ENCODE measurements at regions not wholly inside any gene's neighbourhood (a gene's known extent, or its start where the extent isn't known, plus 50 kb on each side); places are given as distances from the start of the nearest gene placed in this dataset.

DNA sequence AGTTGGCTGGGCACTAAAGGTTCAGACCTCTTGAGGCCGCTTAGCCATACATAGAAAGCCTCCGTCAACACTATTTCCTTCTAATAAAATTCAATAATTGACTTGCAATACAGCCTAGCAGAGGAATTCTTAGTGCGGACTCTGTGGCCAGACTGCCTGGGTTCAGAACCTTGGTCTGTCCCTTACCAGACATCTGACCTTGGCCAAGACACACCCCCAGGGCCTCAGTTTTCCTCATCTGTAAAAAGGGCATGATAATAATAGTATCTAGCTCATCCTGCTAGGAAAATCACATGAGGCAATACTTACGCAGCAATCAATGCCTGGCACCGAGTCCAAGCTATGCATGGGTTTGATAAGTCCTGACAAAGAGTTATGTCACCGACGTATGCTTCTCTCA, 148.2 kb upstream of the SOD1 start:
- Histone ChIP-seq H3K27me3 (ENCODE audit: control insufficient read depth in 2 of 2, insufficient read depth in 2 of 2, low read length in 2 of 2) (no peaks in the 10 kb centered on the region), H3K4me2 (ENCODE audit: insufficient read depth, low read length) (no peak overlapping the region), H2AFZ (ENCODE audit: low read depth, low read length) (no peak overlapping the region), H3K36me3 (ENCODE audit: control insufficient read depth in 2 of 2, extremely low read depth in 1 of 2, insufficient read depth in 2 of 2, low read length in 2 of 2) (no peaks in the 10 kb centered on the region), H3K9ac (replicated peaks; ENCODE audit: extremely low read depth, insufficient read depth, low read length) (no peak overlapping the region), H4K20me1 (replicated peaks; ENCODE audit: control insufficient read depth, extremely low read depth, insufficient read depth, low read length) (no peaks in the 10 kb centered on the region), H3K4me1 (ENCODE audit: control insufficient read depth, extremely low read depth, insufficient read depth, low read length) (no peaks in the 10 kb centered on the region), H3K79me2 (ENCODE audit: control insufficient read depth, insufficient read depth, low read length) (no peaks in the 10 kb centered on the region), H3K27ac (ENCODE audit: insufficient read depth, low read depth, low read length) (no peak overlapping the region), H3K9me3 (replicated peaks; ENCODE audit: control insufficient read depth, insufficient read depth, low read length) (no peaks in the 10 kb centered on the region), H3K4me3 (replicated peaks in 1 of 3; ENCODE audit: insufficient read depth in 1 of 3, low read depth in 1 of 3, low read length in 3 of 3) (no peak overlapping the region), H3K9me1 (replicated peaks; ENCODE audit: control insufficient read depth, extremely low read depth, insufficient read depth, low read length) (no peaks in the 10 kb centered on the region)
- no TSS peak for BruUV-seq (replicated peaks)
- intact Hi-C loops (cut with micrococcal nuclease) (no loop called here), dilution Hi-C loops (cut with MboI; ENCODE audit: extremely low pct_ligation_motif_present, low sequenced_read_pairs) (no loop called here)
- FAIRE-seq (no peak), DNase-seq (ENCODE audit: low read depth, low spot score) (no peak)
- CTCF ChIA-PET, result no interaction called here
- POLR2A ChIA-PET, result no interaction called here
- no peak for TF ChIP-seq EZH2 (IDR thresholded peaks at IDR 0.05; ENCODE audit: borderline replicate concordance, low read depth, low read length, severe bottlenecking)
- TF ChIP-seq, protein P1, sequence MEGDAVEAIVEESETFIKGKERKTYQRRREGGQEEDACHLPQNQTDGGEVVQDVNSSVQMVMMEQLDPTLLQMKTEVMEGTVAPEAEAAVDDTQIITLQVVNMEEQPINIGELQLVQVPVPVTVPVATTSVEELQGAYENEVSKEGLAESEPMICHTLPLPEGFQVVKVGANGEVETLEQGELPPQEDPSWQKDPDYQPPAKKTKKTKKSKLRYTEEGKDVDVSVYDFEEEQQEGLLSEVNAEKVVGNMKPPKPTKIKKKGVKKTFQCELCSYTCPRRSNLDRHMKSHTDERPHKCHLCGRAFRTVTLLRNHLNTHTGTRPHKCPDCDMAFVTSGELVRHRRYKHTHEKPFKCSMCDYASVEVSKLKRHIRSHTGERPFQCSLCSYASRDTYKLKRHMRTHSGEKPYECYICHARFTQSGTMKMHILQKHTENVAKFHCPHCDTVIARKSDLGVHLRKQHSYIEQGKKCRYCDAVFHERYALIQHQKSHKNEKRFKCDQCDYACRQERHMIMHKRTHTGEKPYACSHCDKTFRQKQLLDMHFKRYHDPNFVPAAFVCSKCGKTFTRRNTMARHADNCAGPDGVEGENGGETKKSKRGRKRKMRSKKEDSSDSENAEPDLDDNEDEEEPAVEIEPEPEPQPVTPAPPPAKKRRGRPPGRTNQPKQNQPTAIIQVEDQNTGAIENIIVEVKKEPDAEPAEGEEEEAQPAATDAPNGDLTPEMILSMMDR (IDR thresholded peaks at IDR 0.05; ENCODE audit: extremely low read depth in 1 of 2, insufficient read depth in 1 of 2, low read depth in 1 of 2, low read length in 2 of 2), result no peak
- no peak for TF ChIP-seq MYC (IDR thresholded peaks at IDR 0.05; ENCODE audit: low read depth, low read length)
- no peak for TF ChIP-seq FOS (IDR thresholded peaks at IDR 0.05; ENCODE audit: borderline replicate concordance, insufficient read depth, low read length)
- TF ChIP-seq POLR2AphosphoS5 (IDR thresholded peaks at IDR 0.05; ENCODE audit: insufficient read depth, low read depth, low read length), result no peak
- no peak for TF ChIP-seq JUN (IDR thresholded peaks at IDR 0.05; ENCODE audit: borderline replicate concordance, insufficient read depth, insufficient read length, low read depth)
- TF ChIP-seq, protein P2, sequence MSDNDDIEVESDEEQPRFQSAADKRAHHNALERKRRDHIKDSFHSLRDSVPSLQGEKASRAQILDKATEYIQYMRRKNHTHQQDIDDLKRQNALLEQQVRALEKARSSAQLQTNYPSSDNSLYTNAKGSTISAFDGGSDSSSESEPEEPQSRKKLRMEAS (IDR thresholded peaks at IDR 0.05; ENCODE audit: insufficient read depth, insufficient read length), result no peak
- no peak for TF ChIP-seq POLR2A (IDR thresholded peaks at IDR 0.05; ENCODE audit: low read depth, low read length)
- TF ChIP-seq GATA2 (IDR thresholded peaks at IDR 0.05; ENCODE audit: insufficient read depth, insufficient read length, low read depth, low read length), result no peak
